ENCODE measurements at regions not wholly inside any gene's neighbourhood (a gene's known extent, or its start where the extent isn't known, plus 50 kb on each side); places are given as distances from the start of the nearest gene placed in this dataset.

GRCh38 chr11:23846902-23847422 lies 649.9 kb upstream of the LUZP2 start:
- Histone ChIP-seq H3K27me3 (no peaks in the 10 kb centered on the region), H3K36me3 (no peaks in the 10 kb centered on the region), H3K4me1 (no peaks in the 10 kb centered on the region), H3K4me3 (ENCODE audit: low read depth, low read length) (no peak overlapping the region), H3K9me3 (no peaks in the 10 kb centered on the region)
- no peak for DNase-seq
- TF ChIP-seq, protein P1, sequence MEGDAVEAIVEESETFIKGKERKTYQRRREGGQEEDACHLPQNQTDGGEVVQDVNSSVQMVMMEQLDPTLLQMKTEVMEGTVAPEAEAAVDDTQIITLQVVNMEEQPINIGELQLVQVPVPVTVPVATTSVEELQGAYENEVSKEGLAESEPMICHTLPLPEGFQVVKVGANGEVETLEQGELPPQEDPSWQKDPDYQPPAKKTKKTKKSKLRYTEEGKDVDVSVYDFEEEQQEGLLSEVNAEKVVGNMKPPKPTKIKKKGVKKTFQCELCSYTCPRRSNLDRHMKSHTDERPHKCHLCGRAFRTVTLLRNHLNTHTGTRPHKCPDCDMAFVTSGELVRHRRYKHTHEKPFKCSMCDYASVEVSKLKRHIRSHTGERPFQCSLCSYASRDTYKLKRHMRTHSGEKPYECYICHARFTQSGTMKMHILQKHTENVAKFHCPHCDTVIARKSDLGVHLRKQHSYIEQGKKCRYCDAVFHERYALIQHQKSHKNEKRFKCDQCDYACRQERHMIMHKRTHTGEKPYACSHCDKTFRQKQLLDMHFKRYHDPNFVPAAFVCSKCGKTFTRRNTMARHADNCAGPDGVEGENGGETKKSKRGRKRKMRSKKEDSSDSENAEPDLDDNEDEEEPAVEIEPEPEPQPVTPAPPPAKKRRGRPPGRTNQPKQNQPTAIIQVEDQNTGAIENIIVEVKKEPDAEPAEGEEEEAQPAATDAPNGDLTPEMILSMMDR (IDR thresholded peaks at IDR 0.05; ENCODE audit: low read depth, low read length) = no peak

GRCh38 chr11:23851216-23851615 lies 645.6 kb upstream of the LUZP2 start:
- TF ChIP-seq, protein P1 (IDR thresholded peaks at IDR 0.05; ENCODE audit: low read depth, low read length) = no peak
- Histone ChIP-seq H3K4me1 (no peaks in the 10 kb centered on the region), H3K36me3 (no peaks in the 10 kb centered on the region)

GRCh38 chr11:23856654-23857053 lies 640.2 kb upstream of the LUZP2 start:
- H3K4me3 ChIP-seq (ENCODE audit: low read depth, low read length) = no peak overlapping the region
- H3K4me1 ChIP-seq = no peaks in the 10 kb centered on the region
- DNase-seq = no peak
- TF ChIP-seq, protein P1 (IDR thresholded peaks at IDR 0.05; ENCODE audit: low read depth, low read length) = no peak
- no peaks in the 10 kb centered on the region for H3K36me3 ChIP-seq
- no peaks in the 10 kb centered on the region for H3K27me3 ChIP-seq
- no peaks in the 10 kb centered on the region for H3K9me3 ChIP-seq

More at GRCh38 chr11:23851216-23851615, 645.6 kb upstream of the LUZP2 start:
- Histone ChIP-seq H3K27me3 (no peaks in the 10 kb centered on the region), H3K9me3 (no peaks in the 10 kb centered on the region), H3K4me3 (ENCODE audit: low read depth, low read length) (no peak overlapping the region)
- no peak for DNase-seq

- Histone ChIP-seq H3K9me3 (no peaks in the 10 kb centered on the region), H3K4me1 (no peaks in the 10 kb centered on the region), H3K4me3 (ENCODE audit: low read depth, low read length) (no peak overlapping the region), H3K36me3 (no peaks in the 10 kb centered on the region), H3K27me3 (no peaks in the 10 kb centered on the region)
- TF ChIP-seq, protein P1 (IDR thresholded peaks at IDR 0.05; ENCODE audit: low read depth, low read length) = no peak
- DNase-seq = no peak
Measured at GRCh38 chr11:23859087-23859486, 637.8 kb upstream of the LUZP2 start.

DNA sequence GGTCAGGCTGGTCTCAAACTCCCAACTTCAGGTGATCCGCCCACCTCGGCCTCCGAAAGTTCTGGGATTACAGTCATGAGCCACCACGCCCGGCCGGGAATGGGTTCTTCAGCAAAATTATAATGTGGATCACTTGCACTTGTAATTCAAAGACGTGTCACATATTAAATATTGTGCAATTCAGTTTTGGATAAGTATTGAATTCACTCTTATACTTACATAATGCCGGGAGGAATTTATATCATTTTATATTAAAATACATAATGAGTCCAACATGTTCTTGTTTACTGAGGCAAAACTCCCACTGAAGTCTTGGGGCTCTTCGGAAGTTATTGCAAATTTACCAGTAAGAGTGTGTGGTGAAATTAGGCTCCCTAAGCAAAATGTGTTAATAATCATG lies 635.2 kb upstream of the LUZP2 start:
- Histone ChIP-seq H3K4me3 (ENCODE audit: low read depth, low read length) (no peak overlapping the region), H3K4me1 (no peaks in the 10 kb centered on the region), H3K36me3 (no peaks in the 10 kb centered on the region), H3K27me3 (no peaks in the 10 kb centered on the region), H3K9me3 (no peaks in the 10 kb centered on the region)
- TF ChIP-seq, protein P1 (IDR thresholded peaks at IDR 0.05; ENCODE audit: low read depth, low read length) = no peak
- DNase-seq = no peak

- TF ChIP-seq, protein P1 (IDR thresholded peaks at IDR 0.05; ENCODE audit: low read depth, low read length) = no peak
- Histone ChIP-seq H3K4me1 (no peaks in the 10 kb centered on the region), H3K27me3 (no peaks in the 10 kb centered on the region), H3K4me3 (ENCODE audit: low read depth, low read length) (no peak overlapping the region), H3K36me3 (no peaks in the 10 kb centered on the region), H3K9me3 (no peaks in the 10 kb centered on the region)
- DNase-seq = no peak
Measured at GRCh38 chr11:23865341-23865975, 631.4 kb upstream of the LUZP2 start.
